Thymus (tissue), 11 donors: ENCODE measurements at regions not wholly inside any gene's neighbourhood (a gene's known extent, or its start where the extent isn't known, plus 50 kb on each side); places are given as distances from the start of the nearest gene placed in this dataset.

Source experiments
- DNase-seq, 9 donors: peaks; one replicate each; pipeline ENCODE4 v3.0.0-alpha.2; 2013; ENCODE audit warnings: low spot score in 9 of 9, low read depth in 6 of 9, missing footprints in 1 of 9
- H3K27ac ChIP-seq, 2 donors: one replicate each; pipeline ENCODE4 v1.5.1; 2013; ENCODE audit warnings: control low read depth in 1 of 2, low read depth in 1 of 2, low read length in 1 of 2, mild to moderate bottlenecking in 1 of 2, moderate library complexity in 1 of 2
- H3K27me3 ChIP-seq, 2 donors: one replicate each; pipeline ENCODE4 v1.5.1; 2013; ENCODE audit warnings: low read length in 1 of 2; ENCODE audit not compliant: control insufficient read depth in 2 of 2, insufficient read depth in 1 of 2
- H3K36me3 ChIP-seq, 2 donors: one replicate each; pipeline ENCODE4 v1.5.1; 2013; ENCODE audit warnings: low read length in 1 of 2, mild to moderate bottlenecking in 1 of 2, moderate library complexity in 1 of 2; ENCODE audit not compliant: control insufficient read depth in 2 of 2, insufficient read depth in 2 of 2
- H3K4me1 ChIP-seq, 2 donors: one replicate each; pipeline ENCODE4 v1.5.1; 2013; ENCODE audit warnings: low read length in 2 of 2; ENCODE audit not compliant: control insufficient read depth in 2 of 2, insufficient read depth in 2 of 2
- H3K4me3 ChIP-seq, 2 donors: one replicate each; pipeline ENCODE4 v1.5.1; 2013; ENCODE audit warnings: low read length in 2 of 2, control low read depth in 1 of 2, mild to moderate bottlenecking in 1 of 2
- H3K9me3 ChIP-seq, 2 donors: one replicate each; pipeline ENCODE4 v1.5.1; 2013; ENCODE audit warnings: low read length in 1 of 2, mild to moderate bottlenecking in 1 of 2; ENCODE audit not compliant: control insufficient read depth in 2 of 2, insufficient read depth in 1 of 2
- WGBS: extraction: QIAGEN DNeasy Blood & Tissue Kit; methylation state at CpG from one replicate; pipeline ENCODE4 v1.1.7; 2013; 5-methylcytosine and 5-hydroxymethylcytosine counted together
- donor health status: healthy.

GRCh38 chr21:32941263-32941662 lies 84.5 kb upstream of the OLIG2 start:
- Histone ChIP-seq H3K9me3 (no peaks in the 10 kb centered on the region), H3K27me3 (peaks cover 0 to 3% of the 10 kb centered on the region in 2 donors), H3K36me3 (no peaks in the 10 kb centered on the region), H3K4me1 (no peaks in the 10 kb centered on the region), H3K4me3 (no peak overlapping the region), H3K27ac (no peak overlapping the region)
- DNase-seq, result no peak
- WGBS, result 91% methylated on average over 2 of the region's 2 CpGs

- Histone ChIP-seq H3K27me3 (peaks cover 0 to 7% of the 10 kb centered on the region in 2 donors), H3K4me3 (no peak overlapping the region), H3K36me3 (no peaks in the 10 kb centered on the region), H3K4me1 (no peaks in the 10 kb centered on the region), H3K27ac (no peak overlapping the region), H3K9me3 (no peaks in the 10 kb centered on the region)
- DNase-seq, result no peak
- 98% methylated on average over 2 of the region's 2 CpGs for WGBS
Measured at GRCh38 chr21:32946654-32947053, 79.1 kb upstream of the OLIG2 start.

GRCh38 chr21:32947736-32948135 lies 78.0 kb upstream of the OLIG2 start:
- peaks cover 0 to 14% of the 10 kb centered on the region in 2 donors for H3K27me3 ChIP-seq
- no peak for DNase-seq
- H3K9me3 ChIP-seq, result no peaks in the 10 kb centered on the region
- H3K4me1 ChIP-seq, result no peaks in the 10 kb centered on the region
- H3K4me3 ChIP-seq, result no peak overlapping the region
- no peaks in the 10 kb centered on the region for H3K36me3 ChIP-seq
- H3K27ac ChIP-seq, result no peak overlapping the region
- 94% methylated on average over 1 of the region's 1 CpG for WGBS

GRCh38 chr21:32949701-32950100 lies 76.0 kb upstream of the OLIG2 start:
- no peaks in the 10 kb centered on the region for H3K9me3 ChIP-seq
- no peak for DNase-seq
- no peaks in the 10 kb centered on the region for H3K4me1 ChIP-seq
- no peak overlapping the region for H3K27ac ChIP-seq
- no peaks in the 10 kb centered on the region for H3K36me3 ChIP-seq
- H3K27me3 ChIP-seq, result peaks cover 0 to 21% of the 10 kb centered on the region in 2 donors
- 73% methylated on average over 3 of the region's 3 CpGs for WGBS
- H3K4me3 ChIP-seq, result no peak overlapping the region

GRCh38 chr21:32951041-32951440 lies 74.7 kb upstream of the OLIG2 start:
- H3K9me3 ChIP-seq, result no peaks in the 10 kb centered on the region
- no peak for DNase-seq
- WGBS, result 95% methylated on average over 6 of the region's 6 CpGs
- no peak overlapping the region for H3K4me3 ChIP-seq
- H3K36me3 ChIP-seq, result no peaks in the 10 kb centered on the region
- no peaks in the 10 kb centered on the region for H3K4me1 ChIP-seq
- no peak overlapping the region for H3K27ac ChIP-seq
- H3K27me3 ChIP-seq, result peaks cover 2 to 34% of the 10 kb centered on the region in 2 donors

GRCh38 chr21:32954353-32954752 lies 71.4 kb upstream of the OLIG2 start:
- H3K27ac ChIP-seq, result no peak overlapping the region
- no peaks in the 10 kb centered on the region for H3K4me1 ChIP-seq
- H3K4me3 ChIP-seq, result no peak overlapping the region
- no peaks in the 10 kb centered on the region for H3K9me3 ChIP-seq
- 40% methylated on average over 7 of the region's 7 CpGs for WGBS
- peaks cover 2 to 51% of the 10 kb centered on the region in 2 donors for H3K27me3 ChIP-seq
- no peak for DNase-seq
- no peaks in the 10 kb centered on the region for H3K36me3 ChIP-seq

- Histone ChIP-seq H3K4me3 (no peak overlapping the region), H3K4me1 (no peaks in the 10 kb centered on the region), H3K27ac (no peak overlapping the region), H3K9me3 (no peaks in the 10 kb centered on the region), H3K36me3 (no peaks in the 10 kb centered on the region), H3K27me3 (peaks cover 2 to 58% of the 10 kb centered on the region in 2 donors)
- no peak for DNase-seq
- 75% methylated on average over 20 of the region's 20 CpGs for WGBS
Measured at GRCh38 chr21:32955311-32956060, 70.2 kb upstream of the OLIG2 start.

GRCh38 chr21:32956061-32956656 lies 69.6 kb upstream of the OLIG2 start:
- H3K27ac ChIP-seq, result no peak overlapping the region
- no peaks in the 10 kb centered on the region for H3K4me1 ChIP-seq
- DNase-seq, result no peak
- no peaks in the 10 kb centered on the region for H3K9me3 ChIP-seq
- H3K4me3 ChIP-seq, result no peak overlapping the region
- no peaks in the 10 kb centered on the region for H3K36me3 ChIP-seq
- H3K27me3 ChIP-seq, result peaks cover 2 to 55% of the 10 kb centered on the region in 2 donors
- 83% methylated on average over 10 of the region's 10 CpGs for WGBS

- no peaks in the 10 kb centered on the region for H3K9me3 ChIP-seq
- no peak overlapping the region for H3K27ac ChIP-seq
- no peaks in the 10 kb centered on the region for H3K36me3 ChIP-seq
- H3K27me3 ChIP-seq, result peaks cover 2 to 52% of the 10 kb centered on the region in 2 donors
- no peaks in the 10 kb centered on the region for H3K4me1 ChIP-seq
- H3K4me3 ChIP-seq, result no peak overlapping the region
- DNase-seq, result no peak
- 86% methylated on average over 8 of the region's 8 CpGs for WGBS
Measured at GRCh38 chr21:32957545-32957944, 68.2 kb upstream of the OLIG2 start.
